Adrenal gland (tissue), 5 donors: ENCODE measurements at regions not wholly inside any gene's neighbourhood (a gene's known extent, or its start where the extent isn't known, plus 50 kb on each side); places are given as distances from the start of the nearest gene placed in this dataset.

Experiments
- CTCF ChIP-seq, 6 experiments: fragments of 450-650 bp in 4 of 6; fragments of 200-600 bp in 2 of 6; sonication (generic) in 1 of 6; IDR thresholded peaks; 1 replicate in 5 of 6; 2 replicates in 1 of 6; pipeline versions ENCODE4 v1.5.1 to v1.8.0; 2016 to 2021; ENCODE audit warnings: antibody characterized with exemption in 6 of 6, mild to moderate bottlenecking in 2 of 6, moderate library complexity in 1 of 6
- POLR2A ChIP-seq, 2 donors: fragments of 450-650 bp; IDR thresholded peaks; one replicate each; pipeline ENCODE4 v1.6.1; 2017; ENCODE audit warnings: antibody characterized with exemption in 2 of 2, mild to moderate bottlenecking in 2 of 2, moderate library complexity in 1 of 2
- donor health status: DM: no; HTN: no; CAD: no.

- TF ChIP-seq CTCF (IDR thresholded peaks at IDR 0.05) (no peak), POLR2A (IDR thresholded peaks at IDR 0.05) (no peak)
Observed at GRCh38 chr5:87594566-87594965, 181.8 kb upstream of the CCNH start.
